22Rv1 (cell line): ENCODE measurements at regions not wholly inside any gene's neighbourhood (a gene's known extent, or its start where the extent isn't known, plus 50 kb on each side); places are given as distances from the start of the nearest gene placed in this dataset.

Experiments used
- H3K27ac ChIP-seq: fragments of 450-650 bp; 2 replicates; pipeline ENCODE4 v1.5.1; 2017
- ZFX ChIP-seq: fragments of 450-650 bp; IDR thresholded peaks from 2 replicates; pipeline ENCODE4 v1.6.1; 2017; ENCODE audit warnings: antibody characterized with exemption, borderline replicate concordance
- TF ChIP-seq, protein P1 (sequence below): fragments of 450-650 bp; IDR thresholded peaks from 2 replicates; pipeline ENCODE4 v1.5.1; 2017; ENCODE audit warnings: mild to moderate bottlenecking

DNA sequence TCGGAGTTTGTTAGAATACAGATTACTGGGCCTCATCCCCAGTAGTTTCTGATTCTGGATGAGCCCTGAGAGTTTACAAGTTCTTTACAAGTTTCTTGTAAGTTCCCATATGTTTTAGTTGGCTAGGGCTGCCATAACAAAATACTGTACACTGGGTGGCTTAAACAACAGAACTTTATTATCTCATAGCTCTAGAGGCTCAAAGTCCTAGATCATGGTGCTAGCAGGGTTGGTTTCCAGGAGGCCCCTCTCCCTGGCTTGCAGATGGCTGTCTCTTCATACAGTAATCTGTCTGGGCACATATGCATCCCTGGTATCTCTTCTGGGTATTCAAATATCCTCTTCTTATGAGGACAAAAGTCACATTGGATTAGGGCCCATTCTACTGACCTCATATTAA lies 167.2 kb downstream of the KLF5 start:
- H3K27ac ChIP-seq, result no peak overlapping the region
- no peak for TF ChIP-seq ZFX
- TF ChIP-seq, protein P1, sequence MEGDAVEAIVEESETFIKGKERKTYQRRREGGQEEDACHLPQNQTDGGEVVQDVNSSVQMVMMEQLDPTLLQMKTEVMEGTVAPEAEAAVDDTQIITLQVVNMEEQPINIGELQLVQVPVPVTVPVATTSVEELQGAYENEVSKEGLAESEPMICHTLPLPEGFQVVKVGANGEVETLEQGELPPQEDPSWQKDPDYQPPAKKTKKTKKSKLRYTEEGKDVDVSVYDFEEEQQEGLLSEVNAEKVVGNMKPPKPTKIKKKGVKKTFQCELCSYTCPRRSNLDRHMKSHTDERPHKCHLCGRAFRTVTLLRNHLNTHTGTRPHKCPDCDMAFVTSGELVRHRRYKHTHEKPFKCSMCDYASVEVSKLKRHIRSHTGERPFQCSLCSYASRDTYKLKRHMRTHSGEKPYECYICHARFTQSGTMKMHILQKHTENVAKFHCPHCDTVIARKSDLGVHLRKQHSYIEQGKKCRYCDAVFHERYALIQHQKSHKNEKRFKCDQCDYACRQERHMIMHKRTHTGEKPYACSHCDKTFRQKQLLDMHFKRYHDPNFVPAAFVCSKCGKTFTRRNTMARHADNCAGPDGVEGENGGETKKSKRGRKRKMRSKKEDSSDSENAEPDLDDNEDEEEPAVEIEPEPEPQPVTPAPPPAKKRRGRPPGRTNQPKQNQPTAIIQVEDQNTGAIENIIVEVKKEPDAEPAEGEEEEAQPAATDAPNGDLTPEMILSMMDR, result no peak

DNA sequence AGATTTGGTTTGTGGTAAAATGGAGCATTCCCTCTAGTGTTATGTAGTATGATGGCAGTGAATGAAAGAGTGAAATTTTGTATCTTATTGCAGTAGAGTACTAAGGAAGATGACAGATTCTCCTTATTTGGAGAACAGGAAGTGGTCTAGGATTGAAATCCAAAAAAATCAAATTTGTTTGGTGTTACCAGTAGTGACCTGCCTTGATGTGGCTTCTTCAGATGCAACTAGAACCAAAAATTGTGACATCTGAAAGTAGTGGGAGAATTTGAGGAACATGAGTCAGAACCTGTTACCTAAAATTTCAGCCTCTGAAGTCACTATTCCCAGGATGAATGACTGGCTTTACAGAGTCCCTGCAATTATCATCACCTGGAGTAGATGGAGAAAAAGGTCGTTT lies 165.9 kb downstream of the KLF5 start:
- no peak overlapping the region for H3K27ac ChIP-seq
- TF ChIP-seq, protein P1, result no peak
- no peak for TF ChIP-seq ZFX

DNA sequence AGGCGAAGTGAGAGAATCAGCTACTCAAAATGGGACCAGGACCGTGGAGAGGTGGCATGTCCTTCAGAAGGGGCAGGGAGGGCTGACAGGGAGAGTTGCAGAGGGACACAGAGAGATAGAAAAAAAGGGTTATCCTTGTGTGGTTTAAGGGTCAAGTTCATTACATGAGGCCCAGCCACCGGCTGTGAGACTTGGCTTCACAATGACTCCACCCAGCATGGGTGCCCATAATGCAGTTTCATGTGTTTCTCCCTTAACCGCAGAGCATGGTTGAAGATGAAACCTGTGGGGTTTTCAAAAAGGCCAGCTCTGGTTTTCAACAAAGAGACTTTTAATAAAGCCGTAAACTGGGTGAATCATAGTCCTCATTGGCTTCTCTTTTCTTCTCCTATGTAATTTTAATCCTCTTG lies 164.6 kb downstream of the KLF5 start:
- no peak overlapping the region for H3K27ac ChIP-seq
- TF ChIP-seq ZFX, result no peak
- TF ChIP-seq, protein P1, result no peak

GRCh38 chr13:73222627-73223305 lies 164.0 kb downstream of the KLF5 start:
- no peak for TF ChIP-seq ZFX
- TF ChIP-seq, protein P1, result no peak
- H3K27ac ChIP-seq, result no peak overlapping the region

DNA sequence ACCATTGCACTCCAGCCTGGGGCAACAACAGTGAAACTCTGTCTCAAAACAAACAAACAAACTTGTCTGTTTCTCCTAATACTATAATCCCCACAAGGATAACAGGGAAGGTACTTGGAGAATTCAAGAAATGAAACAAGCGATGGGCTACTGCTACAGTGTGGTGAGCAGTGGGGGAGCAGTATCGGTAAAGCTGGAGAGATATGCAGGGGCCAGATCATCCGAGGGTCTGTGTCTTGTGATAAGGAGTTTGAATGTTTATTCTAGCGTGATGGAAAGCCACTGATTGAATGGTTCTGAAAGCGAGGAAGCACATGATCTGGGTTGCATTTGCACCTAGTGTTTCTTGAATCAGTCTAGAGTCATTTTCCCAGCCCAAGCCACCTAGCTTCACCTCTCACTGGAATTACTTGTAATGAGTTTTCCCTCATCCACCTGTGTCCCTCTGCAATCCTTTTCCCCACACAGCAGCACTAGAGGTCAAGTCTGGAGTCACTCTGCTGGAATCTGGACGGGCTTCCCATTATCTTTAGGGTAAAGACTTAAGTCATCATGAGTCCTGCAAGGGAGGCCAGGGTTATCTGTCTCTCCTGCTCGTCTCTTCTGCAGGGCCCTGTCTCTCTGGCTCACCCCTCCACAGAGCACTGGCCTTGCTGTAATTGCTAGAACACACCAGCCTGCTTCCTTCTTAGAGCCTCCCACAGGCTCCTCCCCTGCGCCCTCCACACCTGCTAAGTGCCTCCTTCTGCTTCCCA lies 162.3 kb downstream of the KLF5 start:
- no peak overlapping the region for H3K27ac ChIP-seq
- TF ChIP-seq, protein P1, result no peak
- no peak for TF ChIP-seq ZFX

DNA sequence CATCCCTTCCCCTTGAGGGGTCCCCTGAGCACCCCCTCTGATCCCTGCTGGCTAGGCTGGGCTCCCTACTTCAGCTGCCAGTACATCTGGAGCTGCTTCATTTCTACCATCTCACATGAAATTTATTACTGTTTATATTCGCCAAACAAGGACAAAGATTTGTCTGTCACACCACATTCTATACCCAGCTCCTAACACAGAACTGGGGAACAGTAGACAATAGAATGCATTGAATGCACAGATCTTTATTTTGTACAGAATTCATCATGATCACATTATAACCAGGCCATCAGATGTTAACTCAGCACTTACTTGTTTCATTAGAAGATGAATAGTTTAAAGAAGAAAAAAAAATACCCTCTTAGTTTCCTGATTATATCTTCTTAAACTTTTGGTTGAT lies 159.4 kb downstream of the KLF5 start:
- TF ChIP-seq ZFX, result no peak
- TF ChIP-seq, protein P1, result no peak
- H3K27ac ChIP-seq, result no peak overlapping the region

DNA sequence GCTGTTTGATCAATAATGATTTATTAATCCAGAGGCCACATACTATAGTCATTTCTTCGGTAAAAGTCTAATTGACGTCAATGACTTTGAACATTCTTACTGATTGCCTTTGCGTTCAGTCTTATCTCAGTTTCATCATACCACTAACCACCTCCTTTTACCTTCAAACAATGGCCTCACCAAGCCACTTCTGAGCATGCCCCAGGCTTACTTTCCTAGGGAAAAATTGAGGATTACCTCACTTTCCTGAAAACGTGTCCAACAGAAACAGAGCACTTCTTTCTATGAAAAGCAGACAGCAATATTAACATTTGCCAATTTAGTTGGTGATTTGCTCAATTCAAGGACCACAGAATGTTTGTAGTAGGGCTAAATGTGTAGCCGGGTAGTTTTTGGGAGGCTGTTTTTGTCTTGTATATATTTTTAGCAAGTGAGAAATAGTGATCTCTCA lies 157.6 kb downstream of the KLF5 start:
- TF ChIP-seq ZFX, result no peak
- TF ChIP-seq, protein P1, result no peak
- no peak overlapping the region for H3K27ac ChIP-seq
